Gastrocnemius medialis (tissue), 4 donors: ENCODE measurements at regions not wholly inside any gene's neighbourhood (a gene's known extent, or its start where the extent isn't known, plus 50 kb on each side); places are given as distances from the start of the nearest gene placed in this dataset.

Experiments used
- CTCF ChIP-seq, 5 experiments: fragments of 450-650 bp in 3 of 5; fragments of 200-600 bp in 2 of 5; sonication (generic) in 2 of 5; IDR thresholded peaks in 4 of 5; conservative IDR thresholded peaks in 1 of 5; 1 replicate in 4 of 5; 2 replicates in 1 of 5; pipeline ENCODE4 v1.5.1; 2016 to 2019; ENCODE audit warnings: antibody characterized with exemption in 5 of 5, mild to moderate bottlenecking in 3 of 5, moderate library complexity in 3 of 5
- POLR2A ChIP-seq, 2 donors: fragments of 450-650 bp; IDR thresholded peaks; one replicate each; pipeline ENCODE4 v1.6.1; 2017; ENCODE audit warnings: antibody characterized with exemption in 2 of 2, mild to moderate bottlenecking in 2 of 2, moderate library complexity in 2 of 2

GRCh38 chrX:113260474-113260873 lies 419.8 kb upstream of the AMOT start:
- TF ChIP-seq POLR2A (IDR thresholded peaks at IDR 0.05) (no peak), CTCF (IDR thresholded peaks at IDR 0.05 in 4 of 5, conservative IDR thresholded peaks at IDR 0.05 in 1 of 5) (no peak)
